ENCODE measurements at regions not wholly inside any gene's neighbourhood (a gene's known extent, or its start where the extent isn't known, plus 50 kb on each side); places are given as distances from the start of the nearest gene placed in this dataset.

- Histone ChIP-seq H3K9me2 (replicated peaks; ENCODE audit: insufficient read depth, low read length) (no peaks in the 10 kb centered on the region), H3K79me2 (ENCODE audit: insufficient read depth, low read length) (no peaks in the 10 kb centered on the region), H3K4me2 (ENCODE audit: low read depth, low read length, poor library complexity, severe bottlenecking) (no peak overlapping the region), H3K4me3 (ENCODE audit: insufficient read depth, low read length, poor library complexity, severe bottlenecking) (no peak overlapping the region), H3K36me3 (ENCODE audit: low read length) (no peaks in the 10 kb centered on the region), H3K27me3 (ENCODE audit: low read length) (no peaks in the 10 kb centered on the region), H3K27ac (ENCODE audit: low read depth, low read length) (no peak overlapping the region), H3K9ac (ENCODE audit: low read length) (no peak overlapping the region), H3F3A (ENCODE audit: insufficient read depth) (no peaks in the 10 kb centered on the region), H2AFZ (ENCODE audit: low read depth, low read length, severe bottlenecking) (no peak overlapping the region), H3K9me3 (ENCODE audit: insufficient read depth, low read length) (no peaks in the 10 kb centered on the region; the same call in 1 of the 2 replicates), H4K20me1 (ENCODE audit: low read depth, low read length) (no peaks in the 10 kb centered on the region)
- TF ChIP-seq EZH2phosphoT487 (conservative IDR thresholded peaks at IDR 0.05; ENCODE audit: low read length) (no peak), CTCF (IDR thresholded peaks at IDR 0.05; ENCODE audit: insufficient read depth, low read length, poor library complexity, severe bottlenecking) (no peak)
These were observed 185.8 kb downstream of the CETN3 start for GRCh38 chr5:90223756-90224155.

- Histone ChIP-seq H2AFZ (ENCODE audit: low read depth, low read length, severe bottlenecking) (no peak overlapping the region), H3F3A (ENCODE audit: insufficient read depth) (no peaks in the 10 kb centered on the region), H3K36me3 (ENCODE audit: low read length) (no peaks in the 10 kb centered on the region), H3K79me2 (ENCODE audit: insufficient read depth, low read length) (no peaks in the 10 kb centered on the region), H4K20me1 (ENCODE audit: low read depth, low read length) (no peaks in the 10 kb centered on the region), H3K27me3 (ENCODE audit: low read length) (no peaks in the 10 kb centered on the region), H3K9ac (ENCODE audit: low read length) (no peak overlapping the region), H3K4me3 (ENCODE audit: insufficient read depth, low read length, poor library complexity, severe bottlenecking) (no peak overlapping the region), H3K27ac (ENCODE audit: low read depth, low read length) (no peak overlapping the region), H3K9me3 (ENCODE audit: insufficient read depth, low read length) (no peaks in the 10 kb centered on the region; the same call in 1 of the 2 replicates), H3K9me2 (replicated peaks; ENCODE audit: insufficient read depth, low read length) (no peaks in the 10 kb centered on the region), H3K4me2 (ENCODE audit: low read depth, low read length, poor library complexity, severe bottlenecking) (no peak overlapping the region)
- no peak for TF ChIP-seq CTCF (IDR thresholded peaks at IDR 0.05; ENCODE audit: insufficient read depth, low read length, poor library complexity, severe bottlenecking)
- TF ChIP-seq EZH2phosphoT487 (conservative IDR thresholded peaks at IDR 0.05; ENCODE audit: low read length), result no peak
These were observed 187.6 kb downstream of the CETN3 start for GRCh38 chr5:90221951-90222350.

- H3K9me2 ChIP-seq (replicated peaks; ENCODE audit: insufficient read depth, low read length), result no peaks in the 10 kb centered on the region
- no peaks in the 10 kb centered on the region for H3K36me3 ChIP-seq (ENCODE audit: low read length)
- no peak overlapping the region for H3K9ac ChIP-seq (ENCODE audit: low read length)
- no peaks in the 10 kb centered on the region for H3K27me3 ChIP-seq (ENCODE audit: low read length)
- TF ChIP-seq CTCF (IDR thresholded peaks at IDR 0.05; ENCODE audit: insufficient read depth, low read length, poor library complexity, severe bottlenecking) (no peak), EZH2phosphoT487 (conservative IDR thresholded peaks at IDR 0.05; ENCODE audit: low read length) (no peak)
- H3K79me2 ChIP-seq (ENCODE audit: insufficient read depth, low read length), result no peaks in the 10 kb centered on the region
- no peak overlapping the region for H3K4me3 ChIP-seq (ENCODE audit: insufficient read depth, low read length, poor library complexity, severe bottlenecking)
- H2AFZ ChIP-seq (ENCODE audit: low read depth, low read length, severe bottlenecking), result no peak overlapping the region
- no peak overlapping the region for H3K27ac ChIP-seq (ENCODE audit: low read depth, low read length)
- H3F3A ChIP-seq (ENCODE audit: insufficient read depth), result no peaks in the 10 kb centered on the region
- no peaks in the 10 kb centered on the region for H4K20me1 ChIP-seq (ENCODE audit: low read depth, low read length)
- H3K9me3 ChIP-seq (ENCODE audit: insufficient read depth, low read length), result no peaks in the 10 kb centered on the region; the same call in 1 of the 2 replicates
- H3K4me2 ChIP-seq (ENCODE audit: low read depth, low read length, poor library complexity, severe bottlenecking), result no peak overlapping the region
These were observed 189.0 kb downstream of the CETN3 start for GRCh38 chr5:90220554-90220953.

All from SU-DHL-6 (cell line).